ENCODE measurements at regions not wholly inside any gene's neighbourhood (a gene's known extent, or its start where the extent isn't known, plus 50 kb on each side); places are given as distances from the start of the nearest gene placed in this dataset.
A peak's percentile ranks its signal among the peaks of the same experiment; 100 is the strongest.

GRCh38 chr2:164439885-164440284, 181.4 kb downstream of the GRB14 start:
- no peak for DNase-seq

GRCh38 chr2:164439235-164439634, 182.0 kb downstream of the GRB14 start:
- no peak for DNase-seq

DNA sequence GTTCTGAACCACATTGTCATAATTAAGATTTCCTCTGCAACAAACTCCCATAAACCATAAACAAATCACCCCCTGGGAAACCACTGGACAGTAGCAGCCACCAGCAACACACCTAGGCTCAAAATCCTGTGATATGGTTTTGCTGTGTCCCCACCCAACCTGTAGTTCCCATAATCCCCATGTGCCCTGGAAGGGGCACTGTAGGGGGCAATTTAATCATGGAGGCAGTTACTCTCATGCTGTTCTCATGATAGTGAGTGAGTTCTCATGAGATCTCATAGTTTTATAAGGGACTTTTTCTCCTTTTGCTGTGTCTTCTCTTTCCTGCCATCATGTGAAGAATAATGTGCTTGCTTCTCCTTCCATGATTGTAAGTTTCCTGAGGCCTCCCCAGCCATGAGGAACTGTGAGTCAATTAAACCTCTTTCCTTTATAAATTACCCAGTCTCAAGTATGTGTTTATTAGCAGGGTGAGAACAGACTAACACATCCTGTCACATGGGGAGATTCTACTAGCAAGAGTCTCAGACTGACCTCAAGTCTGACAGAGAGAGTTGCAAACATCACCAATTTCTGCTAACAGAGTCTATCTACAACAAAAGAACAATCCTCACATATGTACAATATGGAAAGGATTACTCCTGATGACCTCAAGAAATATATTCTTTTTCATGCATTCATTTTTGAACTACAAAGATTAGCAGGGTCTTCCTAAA, 182.6 kb downstream of the GRB14 start:
- no peak for DNase-seq

DNA sequence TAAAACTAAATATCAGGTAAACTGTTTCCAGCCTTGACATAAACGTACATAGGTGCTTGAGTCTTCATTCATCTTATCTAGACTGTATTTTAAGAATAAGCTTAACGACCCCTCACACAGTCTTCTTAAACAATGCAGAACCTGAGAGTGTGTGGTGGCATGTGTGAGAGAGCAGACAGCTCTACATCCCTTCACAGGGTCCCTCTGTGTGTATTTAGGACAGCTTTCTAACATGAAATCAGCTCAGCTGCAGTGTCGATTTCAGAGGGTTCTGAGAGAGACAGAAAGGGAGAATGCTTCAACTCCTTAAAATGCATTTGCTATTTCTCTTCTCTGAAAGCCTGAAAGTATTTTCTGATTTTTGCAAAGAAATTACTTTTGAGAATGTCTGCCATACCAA, 185.2 kb downstream of the GRB14 start:
- DNase-seq = no peak

DNA sequence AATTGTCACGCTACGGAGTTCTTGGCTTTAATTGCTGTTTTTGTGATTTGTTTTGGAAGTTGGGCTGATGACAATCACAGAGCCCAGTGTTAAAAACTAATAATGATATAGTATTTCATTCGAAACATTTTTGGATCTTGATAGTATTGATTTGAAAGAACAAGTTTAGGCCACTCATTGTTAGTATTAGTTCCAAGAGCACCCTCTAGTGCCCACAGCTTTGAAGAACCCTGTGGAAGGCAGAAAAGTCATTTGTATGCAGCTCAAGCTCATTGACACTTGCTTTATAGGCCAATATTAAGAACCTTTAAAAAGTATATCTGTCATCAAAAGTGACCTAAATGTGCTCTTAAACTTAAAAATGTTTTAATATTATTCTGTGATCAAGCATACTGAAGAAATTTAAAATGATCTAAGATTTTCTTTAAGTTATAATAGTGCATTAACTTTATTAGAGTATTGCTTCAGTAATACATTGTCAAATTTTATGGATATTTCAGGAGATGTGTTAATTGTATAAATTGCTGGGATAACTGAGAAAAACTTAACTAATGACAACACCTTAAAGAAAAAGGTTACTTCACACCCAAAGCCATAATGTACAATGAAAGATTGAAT, 191.0 kb downstream of the GRB14 start:
- peak in 2 of 14 donors; percentile 0 to 2 for DNase-seq

- no peak for DNase-seq
Observed at GRCh38 chr2:164429354-164429753, 191.9 kb downstream of the GRB14 start.

DNA sequence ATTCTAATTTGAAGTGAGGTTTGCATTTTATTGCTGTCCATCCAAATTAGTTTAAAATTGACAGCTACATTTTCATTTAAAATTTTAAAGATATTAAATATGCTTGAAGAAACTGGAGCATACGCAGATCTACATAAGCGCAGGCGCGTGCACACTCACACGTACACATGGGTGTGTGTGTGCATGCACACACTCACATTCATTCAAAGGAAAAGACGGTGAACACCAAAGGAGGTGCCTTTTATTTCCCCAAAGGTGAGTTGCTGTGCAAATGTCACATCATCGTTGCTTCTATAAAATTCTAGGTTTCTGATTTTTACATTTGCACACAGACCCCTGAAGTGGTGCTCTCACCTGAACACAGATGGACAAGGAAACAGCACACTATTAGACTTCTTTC, 194.2 kb downstream of the GRB14 start:
- DNase-seq = no peak

- DNase-seq = no peak
Observed at GRCh38 chr2:164420787-164421186, 200.5 kb downstream of the GRB14 start.

DNA sequence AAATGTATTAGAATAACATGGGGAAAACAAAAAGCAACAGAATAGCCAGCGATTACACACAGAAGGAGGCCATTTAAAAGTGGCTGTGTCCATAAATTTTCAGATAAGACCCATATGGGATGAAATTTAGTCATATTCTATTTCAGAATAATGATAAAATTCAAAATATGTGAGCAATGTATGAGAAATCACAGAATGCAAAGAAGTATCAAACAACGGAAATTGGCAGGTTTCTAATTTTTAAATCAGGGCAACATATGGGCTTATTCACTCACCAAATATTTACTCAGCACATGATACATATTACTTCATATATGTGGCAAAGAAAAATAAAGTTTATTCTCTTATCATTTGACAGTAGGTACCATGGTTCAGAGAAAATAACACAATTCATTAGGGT, 208.5 kb downstream of the GRB14 start:
- no peak for DNase-seq

- no peak for DNase-seq
Observed at GRCh38 chr2:164389411-164389810, 231.9 kb downstream of the GRB14 start.

DNA sequence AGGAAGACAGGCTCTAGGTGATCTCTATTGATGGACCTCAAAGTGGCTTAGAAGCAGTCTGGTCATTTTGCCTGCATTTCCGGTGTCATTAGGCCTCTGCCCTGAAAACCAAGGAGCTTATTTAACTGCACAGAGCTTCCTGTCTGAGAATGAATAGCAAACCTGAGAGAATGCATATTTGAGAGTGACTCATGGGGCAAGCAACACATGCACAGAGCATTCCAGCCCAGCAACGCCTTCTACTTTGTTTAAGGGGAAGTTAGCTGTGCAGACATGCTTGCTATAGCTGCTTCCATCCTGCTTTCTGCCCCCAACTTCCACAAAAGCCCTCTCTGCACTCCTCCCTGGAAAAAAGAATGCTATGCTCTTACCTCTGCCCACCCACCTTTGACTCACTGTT, 232.8 kb downstream of the GRB14 start:
- DNase-seq = no peak

GRCh38 chr2:164386231-164386630, 235.1 kb downstream of the GRB14 start:
- no peak for DNase-seq

GRCh38 chr2:164384434-164384833, 236.8 kb downstream of the GRB14 start:
- DNase-seq = no peak

- DNase-seq = no peak
Observed at GRCh38 chr2:164371916-164372315, 249.4 kb downstream of the GRB14 start.

- no peak for DNase-seq
Observed at GRCh38 chr2:164369366-164369765, 251.9 kb downstream of the GRB14 start.

- no peak for DNase-seq
Observed at GRCh38 chr2:164368896-164369295, 252.4 kb downstream of the GRB14 start.

DNA sequence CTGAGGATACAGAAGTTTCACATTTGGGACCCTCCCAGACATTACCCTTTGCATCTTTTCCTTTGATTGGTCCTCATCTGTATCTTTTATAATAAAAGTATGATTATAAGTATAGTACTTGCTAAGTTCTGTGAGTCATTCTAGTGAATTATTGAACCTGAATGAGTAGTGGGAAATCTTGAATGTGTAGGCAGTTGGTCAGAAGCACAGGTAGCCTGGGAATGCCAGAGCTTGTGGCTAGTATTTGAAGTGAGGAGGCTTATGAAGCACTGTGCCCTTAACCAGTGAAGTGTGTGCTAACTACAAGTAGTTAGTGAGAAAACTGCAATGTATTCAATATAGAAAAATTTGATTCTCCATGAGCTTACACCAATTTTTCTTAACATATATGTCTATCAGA, 257.6 kb downstream of the GRB14 start:
- no peak for DNase-seq

- DNase-seq = no peak
Observed at GRCh38 chr2:164351536-164351935, 269.7 kb downstream of the GRB14 start.

GRCh38 chr2:164335947-164336346, 285.3 kb downstream of the GRB14 start:
- no peak for DNase-seq

GRCh38 chr2:164335128-164335527, 286.2 kb downstream of the GRB14 start:
- DNase-seq = no peak

DNA sequence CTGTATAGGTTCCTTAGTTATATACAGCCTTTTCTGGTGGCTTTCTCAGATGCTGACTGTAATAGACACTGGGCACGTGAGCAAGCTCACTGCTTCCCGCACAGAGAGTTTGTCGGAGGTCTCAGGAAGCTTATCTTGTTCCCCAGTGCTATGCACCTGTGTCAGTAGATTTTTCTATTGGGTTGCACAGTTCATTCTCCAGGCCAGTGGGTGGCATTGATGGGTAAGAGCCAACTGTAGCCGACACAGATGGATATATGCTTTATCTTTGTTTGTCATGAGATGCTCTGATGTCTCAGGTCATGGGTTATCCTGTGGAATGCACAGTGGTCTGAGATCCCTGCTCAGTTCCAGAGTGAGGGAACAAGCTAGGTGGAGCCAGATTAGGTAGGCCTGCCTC, 293.0 kb downstream of the GRB14 start:
- DNase-seq = no peak

DNA sequence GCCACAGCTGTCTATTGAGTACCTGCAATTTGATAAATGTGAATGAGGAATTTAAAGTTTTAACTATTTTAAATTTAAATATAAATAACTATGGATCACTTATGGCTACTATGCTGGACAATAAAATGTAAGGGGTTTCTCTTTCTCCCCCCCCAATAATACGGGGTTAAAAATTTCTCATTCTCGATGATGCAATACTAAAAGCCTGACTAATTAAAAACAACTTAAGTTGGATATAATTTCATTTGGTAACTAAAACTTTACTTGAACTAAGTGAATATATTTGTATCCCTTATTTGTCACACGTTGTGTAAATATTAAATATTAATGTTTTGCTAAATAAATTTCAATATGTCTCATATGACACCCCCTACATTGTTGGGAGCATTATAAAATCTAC, 297.3 kb downstream of the GRB14 start:
- no peak for DNase-seq

DNA sequence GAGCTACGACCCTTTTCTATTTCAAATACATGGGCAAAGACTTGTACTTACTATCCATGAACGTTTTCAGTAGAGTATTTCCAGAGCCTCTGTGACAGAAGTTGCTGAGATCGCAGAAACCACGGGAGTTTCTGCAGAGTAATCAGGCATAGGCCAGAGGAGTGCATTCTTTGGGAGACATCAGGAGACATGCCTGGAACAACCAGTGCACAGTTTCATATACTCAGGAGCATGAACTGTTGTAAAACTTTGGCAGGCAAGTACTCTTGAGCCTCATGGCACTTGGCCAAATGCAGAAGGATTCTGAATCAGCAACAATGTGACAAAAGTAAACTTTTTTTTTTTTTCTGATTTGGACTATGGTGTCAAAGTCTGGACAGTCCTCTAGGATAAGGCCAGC, 307.1 kb downstream of the GRB14 start:
- no peak for DNase-seq

DNA sequence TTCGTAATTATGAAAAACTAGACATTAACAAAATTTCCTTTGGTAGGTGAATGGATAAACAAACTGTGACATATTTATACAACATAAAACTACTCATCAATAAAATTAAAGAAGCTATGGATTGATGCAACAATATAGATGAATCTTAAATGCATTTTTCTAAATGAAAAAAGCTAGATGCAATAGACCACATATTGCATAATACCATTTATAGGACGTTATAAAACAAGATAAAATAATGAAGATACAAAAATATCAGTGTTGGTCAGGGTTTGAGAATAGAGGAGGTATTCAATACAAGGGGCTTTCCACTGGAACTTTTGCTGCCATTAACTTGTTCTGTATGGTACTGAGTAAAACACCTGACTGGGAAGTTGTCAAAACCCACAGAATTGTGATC, 314.4 kb downstream of the GRB14 start:
- DNase-seq = no peak

GRCh38 chr2:164302786-164303185, 318.5 kb downstream of the GRB14 start:
- DNase-seq = no peak

All from C1 segment of cervical spinal cord (tissue), 14 donors.